ENCODE measurements at regions not wholly inside any gene's neighbourhood (a gene's known extent, or its start where the extent isn't known, plus 50 kb on each side); places are given as distances from the start of the nearest gene placed in this dataset.
A peak's percentile ranks its signal among the peaks of the same experiment; 100 is the strongest.

DNA sequence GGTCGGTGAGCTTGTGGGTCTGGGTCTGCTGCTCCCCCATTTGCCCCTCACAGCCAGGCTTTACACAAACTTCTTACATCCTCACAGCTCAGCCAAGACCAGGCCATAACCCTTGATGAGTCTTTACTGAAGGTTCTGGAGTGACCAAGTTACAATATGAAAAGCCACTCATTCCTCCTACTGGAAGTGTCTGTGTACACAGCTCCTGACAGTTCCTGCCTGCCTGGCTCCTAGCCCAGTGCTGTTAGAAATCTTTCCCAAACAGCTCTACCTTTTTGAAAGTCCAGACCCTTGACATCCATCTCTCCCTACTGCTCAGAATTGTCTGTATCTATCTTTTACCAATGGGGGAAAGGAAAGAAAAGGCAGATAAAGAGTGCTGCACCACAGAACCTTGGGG lies 106.9 kb downstream of the PAX1 start:
- intact Hi-C loops (cut with DNase I; ENCODE audit: low total_unique reads): no loop called here
- TF ChIP-seq, protein P1, sequence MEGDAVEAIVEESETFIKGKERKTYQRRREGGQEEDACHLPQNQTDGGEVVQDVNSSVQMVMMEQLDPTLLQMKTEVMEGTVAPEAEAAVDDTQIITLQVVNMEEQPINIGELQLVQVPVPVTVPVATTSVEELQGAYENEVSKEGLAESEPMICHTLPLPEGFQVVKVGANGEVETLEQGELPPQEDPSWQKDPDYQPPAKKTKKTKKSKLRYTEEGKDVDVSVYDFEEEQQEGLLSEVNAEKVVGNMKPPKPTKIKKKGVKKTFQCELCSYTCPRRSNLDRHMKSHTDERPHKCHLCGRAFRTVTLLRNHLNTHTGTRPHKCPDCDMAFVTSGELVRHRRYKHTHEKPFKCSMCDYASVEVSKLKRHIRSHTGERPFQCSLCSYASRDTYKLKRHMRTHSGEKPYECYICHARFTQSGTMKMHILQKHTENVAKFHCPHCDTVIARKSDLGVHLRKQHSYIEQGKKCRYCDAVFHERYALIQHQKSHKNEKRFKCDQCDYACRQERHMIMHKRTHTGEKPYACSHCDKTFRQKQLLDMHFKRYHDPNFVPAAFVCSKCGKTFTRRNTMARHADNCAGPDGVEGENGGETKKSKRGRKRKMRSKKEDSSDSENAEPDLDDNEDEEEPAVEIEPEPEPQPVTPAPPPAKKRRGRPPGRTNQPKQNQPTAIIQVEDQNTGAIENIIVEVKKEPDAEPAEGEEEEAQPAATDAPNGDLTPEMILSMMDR (IDR thresholded peaks at IDR 0.05): no peak
- no peak for DNase-seq
- Histone ChIP-seq H3K36me3 (no peaks in the 10 kb centered on the region), H3K9me3 (no peaks in the 10 kb centered on the region), H3K27me3 (peaks cover 0 to 9% of the 10 kb centered on the region in 2 donors), H3K4me3 (no peak overlapping the region), H3K4me1 (no peaks in the 10 kb centered on the region), H3K27ac (no peak overlapping the region)

DNA sequence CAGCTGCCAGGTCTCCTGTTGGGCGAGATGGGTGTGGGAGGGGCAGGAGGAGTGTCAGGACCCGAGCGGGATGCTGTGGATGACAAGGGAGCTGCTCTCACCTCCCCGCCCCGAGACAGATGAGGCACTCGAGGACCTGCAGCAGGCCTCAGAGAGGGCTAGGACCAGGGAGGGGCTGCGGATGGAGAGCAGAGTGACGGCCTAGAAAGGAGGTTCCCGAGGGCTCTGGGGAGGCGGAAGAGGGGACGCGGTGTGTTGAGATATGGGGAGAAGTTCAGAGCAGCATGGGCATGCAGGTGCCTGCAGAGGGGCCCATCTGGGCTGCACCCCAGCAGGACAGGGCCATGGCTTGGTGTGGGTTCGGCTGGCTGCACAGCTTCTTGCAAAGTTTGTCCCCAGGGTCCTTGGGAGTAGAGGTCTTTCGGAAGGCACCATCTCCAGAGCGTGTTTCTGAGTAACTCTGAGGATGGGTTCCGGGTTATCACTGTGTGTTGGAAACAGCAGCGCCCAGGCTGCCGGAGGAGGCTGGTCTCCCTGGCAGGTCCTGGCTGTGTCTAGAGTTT lies 104.6 kb downstream of the PAX1 start:
- Histone ChIP-seq H3K9me3 (no peaks in the 10 kb centered on the region), H3K4me1 (no peaks in the 10 kb centered on the region), H3K36me3 (no peaks in the 10 kb centered on the region), H3K27me3 (peaks cover 0 to 9% of the 10 kb centered on the region in 2 donors), H3K4me3 (no peak overlapping the region), H3K27ac (no peak overlapping the region)
- intact Hi-C loops (cut with DNase I; ENCODE audit: low total_unique reads): no loop called here
- TF ChIP-seq, protein P1 (IDR thresholded peaks at IDR 0.05): no peak
- no peak for DNase-seq

DNA sequence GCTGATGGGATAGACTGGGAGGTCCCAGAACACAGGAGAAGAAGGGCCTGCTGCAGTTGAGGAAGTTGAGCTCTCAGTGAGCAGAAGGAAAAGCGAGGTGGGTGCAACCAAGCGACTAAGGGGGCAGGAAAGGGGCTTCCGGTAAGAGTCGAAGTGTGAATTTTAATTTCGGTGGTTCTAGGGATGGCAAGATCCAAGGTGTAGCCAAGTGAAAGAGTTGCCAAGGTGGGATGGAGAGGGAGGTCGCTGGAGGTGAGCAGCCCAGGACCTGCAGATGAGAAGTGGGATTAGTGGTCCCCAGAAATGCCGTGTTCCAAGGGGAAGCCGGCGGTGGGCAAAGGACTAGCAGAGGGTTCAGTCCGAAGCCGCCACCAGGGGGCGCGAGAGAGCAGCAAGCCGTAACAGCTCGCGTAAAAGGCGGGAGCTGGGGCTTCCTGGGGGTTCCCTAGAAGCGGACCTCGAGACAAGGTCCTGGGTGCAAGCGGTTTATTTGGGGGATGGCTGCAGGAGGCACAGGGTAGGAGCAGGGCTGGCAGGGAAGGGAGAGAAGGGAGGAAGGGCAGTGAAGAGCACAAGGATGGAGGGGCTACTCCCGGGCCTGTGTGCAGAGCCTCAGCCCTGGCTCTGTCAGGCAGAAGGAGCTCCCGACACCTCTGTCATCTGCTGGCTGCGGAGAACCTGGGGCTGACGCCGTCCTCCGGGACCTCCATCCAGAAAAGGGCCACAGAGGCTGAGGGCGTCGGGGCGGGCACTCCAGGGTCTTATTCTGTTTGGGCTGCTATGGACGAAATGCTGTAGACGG lies 103.6 kb downstream of the PAX1 start:
- no peaks in the 10 kb centered on the region for H3K9me3 ChIP-seq
- intact Hi-C loops (cut with DNase I; ENCODE audit: low total_unique reads): no loop called here
- no peak overlapping the region for H3K4me3 ChIP-seq
- H3K36me3 ChIP-seq: no peaks in the 10 kb centered on the region
- peak in 1 of 2 donors; percentile 36 for DNase-seq
- H3K27me3 ChIP-seq: peaks cover 0 to 9% of the 10 kb centered on the region in 2 donors
- H3K4me1 ChIP-seq: no peaks in the 10 kb centered on the region
- TF ChIP-seq, protein P1 (IDR thresholded peaks at IDR 0.05): peak; percentile 57 to 64
- H3K27ac ChIP-seq: no peak overlapping the region

DNA sequence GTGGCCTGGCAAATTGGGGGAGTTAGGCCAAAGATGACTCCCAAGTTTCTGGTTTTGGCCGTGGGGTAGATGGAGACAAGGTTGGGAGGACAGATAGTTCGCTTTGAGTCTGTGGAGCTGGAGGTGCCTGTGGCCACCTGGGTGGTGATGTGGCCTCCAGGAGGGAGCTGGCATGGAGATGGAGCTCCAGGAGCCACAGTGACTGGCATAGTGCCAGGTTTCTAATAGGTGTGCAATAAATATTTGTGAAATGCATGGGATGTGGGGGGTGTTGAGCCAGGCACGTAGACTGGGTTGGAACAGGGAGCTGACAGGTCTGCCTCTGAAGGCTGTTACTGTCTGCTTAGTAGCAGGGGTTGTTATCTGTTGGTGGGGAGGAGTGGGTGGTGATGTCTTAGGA lies 102.7 kb downstream of the PAX1 start:
- intact Hi-C loops (cut with DNase I; ENCODE audit: low total_unique reads): no loop called here
- TF ChIP-seq, protein P1 (IDR thresholded peaks at IDR 0.05): no peak
- no peaks in the 10 kb centered on the region for H3K9me3 ChIP-seq
- DNase-seq: no peak
- no peak overlapping the region for H3K4me3 ChIP-seq
- H3K27ac ChIP-seq: no peak overlapping the region
- H3K36me3 ChIP-seq: no peaks in the 10 kb centered on the region
- peaks cover 0 to 9% of the 10 kb centered on the region in 2 donors for H3K27me3 ChIP-seq
- no peaks in the 10 kb centered on the region for H3K4me1 ChIP-seq

DNA sequence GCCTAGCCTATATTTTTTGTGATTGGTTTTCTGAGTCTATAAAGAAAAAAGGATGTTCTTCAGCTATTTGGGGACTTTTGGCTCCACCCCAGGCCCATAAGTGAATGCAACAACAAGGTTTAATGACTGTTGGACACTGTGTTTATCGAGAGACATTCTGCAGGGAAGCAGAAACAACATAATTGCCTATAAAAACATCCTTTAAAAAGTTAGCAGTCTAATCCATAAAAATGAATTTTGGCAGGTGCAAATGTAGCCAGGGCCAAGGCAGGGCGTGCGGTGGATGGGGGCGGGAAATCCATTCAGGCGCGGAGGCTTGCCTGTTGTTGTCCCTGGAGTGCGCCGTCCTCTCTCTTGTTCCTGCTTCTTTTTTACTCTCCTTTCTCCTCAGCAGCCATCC lies 99.3 kb downstream of the PAX1 start:
- intact Hi-C loops (cut with DNase I; ENCODE audit: low total_unique reads): no loop called here
- no peak overlapping the region for H3K4me3 ChIP-seq
- no peak for DNase-seq
- H3K36me3 ChIP-seq: no peaks in the 10 kb centered on the region
- H3K27ac ChIP-seq: no peak overlapping the region
- H3K27me3 ChIP-seq: peaks cover 0 to 9% of the 10 kb centered on the region in 2 donors
- no peaks in the 10 kb centered on the region for H3K9me3 ChIP-seq
- TF ChIP-seq, protein P1 (IDR thresholded peaks at IDR 0.05): no peak
- no peaks in the 10 kb centered on the region for H3K4me1 ChIP-seq
